Right atrium auricular region (tissue), 2 donors: ENCODE measurements at regions not wholly inside any gene's neighbourhood (a gene's known extent, or its start where the extent isn't known, plus 50 kb on each side); places are given as distances from the start of the nearest gene placed in this dataset.

Source experiments
- DNase-seq: peaks from one replicate; pipeline ENCODE4 v3.0.0-alpha.2; 2019; ENCODE audit warnings: low spot score
- H3K27ac ChIP-seq, 2 donors: fragments of 200-600 bp; sonication (generic); 1 replicate in 1 of 2; 2 replicates in 1 of 2; pipeline ENCODE4 v1.5.1; 2016 to 2019
- H3K27me3 ChIP-seq, 2 donors: fragments of 200-600 bp; sonication (generic); one replicate each; pipeline versions ENCODE4 v1.5.1 to v1.6.0; 2017 to 2019
- H3K36me3 ChIP-seq: fragments of 200-600 bp; sonication (generic); one replicate; pipeline ENCODE4 v1.5.1; 2016
- H3K4me1 ChIP-seq, 2 donors: fragments of 200-600 bp; sonication (generic); one replicate each; pipeline versions ENCODE4 v1.5.1 to v1.6.0; 2017 to 2019
- H3K4me3 ChIP-seq, 2 donors: fragments of 200-600 bp; sonication (generic); 1 replicate in 1 of 2; 2 replicates in 1 of 2; pipeline ENCODE4 v1.5.1; 2017 to 2019; ENCODE audit warnings: mild to moderate bottlenecking in 1 of 2, moderate library complexity in 1 of 2
- H3K9me3 ChIP-seq, 2 donors: fragments of 200-600 bp; sonication (generic); one replicate each; pipeline ENCODE4 v1.5.1; 2019
- CTCF ChIP-seq, 2 donors: fragments of 200-600 bp; sonication (generic); IDR thresholded peaks; one replicate each; pipeline ENCODE4 v1.5.1; 2019; ENCODE audit warnings: antibody characterized with exemption in 2 of 2

GRCh38 chr2:59896499-59897245 is 656.8 kb downstream of the BCL11A start:
- Histone ChIP-seq H3K27me3 (no peaks in the 10 kb centered on the region), H3K36me3 (no peaks in the 10 kb centered on the region), H3K27ac (no peak overlapping the region), H3K4me3 (no peak overlapping the region), H3K4me1 (no peaks in the 10 kb centered on the region), H3K9me3 (no peaks in the 10 kb centered on the region)
- no peak for DNase-seq
- TF ChIP-seq CTCF (IDR thresholded peaks at IDR 0.05), result no peak

DNA sequence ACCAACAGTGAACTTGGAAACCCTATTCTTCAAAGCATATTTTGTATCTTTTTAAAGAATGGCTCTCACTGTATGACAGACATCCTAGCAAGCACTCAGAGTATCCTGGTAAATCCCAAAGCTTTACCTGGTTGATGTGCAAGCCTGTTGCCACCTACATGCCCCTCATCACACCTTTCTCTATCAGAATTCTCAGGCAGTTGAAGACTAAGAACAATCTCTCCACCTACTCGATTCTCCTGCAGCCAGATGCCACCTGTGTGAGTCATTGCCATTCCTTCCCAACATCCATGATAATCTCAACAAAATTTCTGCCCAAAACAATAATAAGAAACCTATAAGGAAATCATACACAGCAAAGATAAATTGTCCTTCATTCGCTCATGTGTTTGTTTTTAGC is 659.8 kb downstream of the BCL11A start:
- Histone ChIP-seq H3K36me3 (no peaks in the 10 kb centered on the region), H3K27ac (no peak overlapping the region), H3K27me3 (no peaks in the 10 kb centered on the region), H3K9me3 (no peaks in the 10 kb centered on the region), H3K4me1 (no peaks in the 10 kb centered on the region), H3K4me3 (no peak overlapping the region)
- DNase-seq, result no peak
- no peak for TF ChIP-seq CTCF (IDR thresholded peaks at IDR 0.05)

DNA sequence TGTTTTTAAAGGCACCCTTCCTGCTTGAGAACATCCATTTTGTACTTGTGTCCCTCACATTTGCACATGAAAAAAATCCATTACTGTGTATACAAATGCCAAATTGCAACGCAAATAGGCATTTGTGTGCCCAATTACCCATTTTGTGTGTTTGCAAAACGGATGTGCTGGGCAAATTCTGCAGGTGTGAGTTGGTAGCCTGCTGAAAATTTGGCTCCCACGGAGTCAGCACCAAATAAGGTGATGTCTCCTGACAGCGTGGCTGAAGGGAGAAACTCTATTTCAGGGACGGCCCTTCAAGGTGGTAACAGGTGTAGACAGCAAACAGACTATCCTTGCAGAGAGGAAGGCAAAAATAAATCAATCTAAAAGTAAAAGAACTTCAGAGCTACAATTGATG is 661.1 kb downstream of the BCL11A start:
- Histone ChIP-seq H3K36me3 (no peaks in the 10 kb centered on the region), H3K9me3 (no peaks in the 10 kb centered on the region), H3K4me1 (no peaks in the 10 kb centered on the region), H3K4me3 (no peak overlapping the region), H3K27me3 (no peaks in the 10 kb centered on the region), H3K27ac (no peak overlapping the region)
- DNase-seq, result no peak
- TF ChIP-seq CTCF (IDR thresholded peaks at IDR 0.05), result no peak

GRCh38 chr2:59889305-59889704 is 664.1 kb downstream of the BCL11A start:
- H3K9me3 ChIP-seq, result no peaks in the 10 kb centered on the region
- H3K4me3 ChIP-seq, result no peak overlapping the region
- TF ChIP-seq CTCF (IDR thresholded peaks at IDR 0.05), result no peak
- no peak overlapping the region for H3K27ac ChIP-seq
- no peaks in the 10 kb centered on the region for H3K4me1 ChIP-seq
- no peak for DNase-seq
- H3K36me3 ChIP-seq, result no peaks in the 10 kb centered on the region
- H3K27me3 ChIP-seq, result no peaks in the 10 kb centered on the region

- no peak for DNase-seq
- no peak overlapping the region for H3K27ac ChIP-seq
- no peak for TF ChIP-seq CTCF (IDR thresholded peaks at IDR 0.05)
- no peaks in the 10 kb centered on the region for H3K9me3 ChIP-seq
- no peaks in the 10 kb centered on the region for H3K4me1 ChIP-seq
- no peak overlapping the region for H3K4me3 ChIP-seq
- no peaks in the 10 kb centered on the region for H3K36me3 ChIP-seq
- H3K27me3 ChIP-seq, result no peaks in the 10 kb centered on the region
Measured at GRCh38 chr2:59888706-59889105, 664.7 kb downstream of the BCL11A start.

GRCh38 chr2:59888015-59888414 is 665.4 kb downstream of the BCL11A start:
- no peak for TF ChIP-seq CTCF (IDR thresholded peaks at IDR 0.05)
- DNase-seq, result no peak
- Histone ChIP-seq H3K27me3 (no peaks in the 10 kb centered on the region), H3K36me3 (no peaks in the 10 kb centered on the region), H3K4me3 (no peak overlapping the region), H3K9me3 (no peaks in the 10 kb centered on the region), H3K4me1 (no peaks in the 10 kb centered on the region), H3K27ac (no peak overlapping the region)
